ENCODE measurements at regions not wholly inside any gene's neighbourhood (a gene's known extent, or its start where the extent isn't known, plus 50 kb on each side); places are given as distances from the start of the nearest gene placed in this dataset.

- DNase-seq = no peak
These were observed 154.9 kb upstream of the COL1A2 start for GRCh38 chr7:94239661-94240234.

GRCh38 chr7:94240902-94241301, 153.8 kb upstream of the COL1A2 start:
- no peak for DNase-seq

GRCh38 chr7:94241402-94241925, 153.2 kb upstream of the COL1A2 start:
- DNase-seq = no peak

- no peak for DNase-seq
These were observed 151.5 kb upstream of the COL1A2 start for GRCh38 chr7:94243066-94243711.

GRCh38 chr7:94244760-94245159, 149.9 kb upstream of the COL1A2 start:
- DNase-seq = no peak

GRCh38 chr7:94245500-94245899, 149.2 kb upstream of the COL1A2 start:
- no peak for DNase-seq

GRCh38 chr7:94247970-94248369, 146.7 kb upstream of the COL1A2 start:
- no peak for DNase-seq

GRCh38 chr7:94249631-94250030, 145.1 kb upstream of the COL1A2 start:
- DNase-seq = no peak

GRCh38 chr7:94250124-94250523, 144.6 kb upstream of the COL1A2 start:
- DNase-seq = no peak

GRCh38 chr7:94250987-94251386, 143.7 kb upstream of the COL1A2 start:
- DNase-seq = no peak

- no peak for DNase-seq
These were observed 142.6 kb upstream of the COL1A2 start for GRCh38 chr7:94252124-94252523.

GRCh38 chr7:94252971-94253370, 141.7 kb upstream of the COL1A2 start:
- DNase-seq = no peak

GRCh38 chr7:94253686-94254085, 141.0 kb upstream of the COL1A2 start:
- DNase-seq = no peak

GRCh38 chr7:94258418-94259300, 136.0 kb upstream of the COL1A2 start:
- no peak for DNase-seq

GRCh38 chr7:94261067-94261466, 133.6 kb upstream of the COL1A2 start:
- no peak for DNase-seq

GRCh38 chr7:94264756-94265155, 129.9 kb upstream of the COL1A2 start:
- no peak for DNase-seq

- DNase-seq = no peak
These were observed 129.2 kb upstream of the COL1A2 start for GRCh38 chr7:94265456-94265855.

- no peak for DNase-seq
These were observed 128.5 kb upstream of the COL1A2 start for GRCh38 chr7:94266238-94266644.

GRCh38 chr7:94270772-94271171, 123.9 kb upstream of the COL1A2 start:
- DNase-seq = no peak

GRCh38 chr7:94272821-94273583, 121.7 kb upstream of the COL1A2 start:
- DNase-seq = no peak

GRCh38 chr7:94274828-94275227, 119.9 kb upstream of the COL1A2 start:
- DNase-seq = no peak

- no peak for DNase-seq
These were observed 118.7 kb upstream of the COL1A2 start for GRCh38 chr7:94276027-94276426.

GRCh38 chr7:94276795-94277194, 117.9 kb upstream of the COL1A2 start:
- no peak for DNase-seq
